GM19328 (cell line): ENCODE measurements at regions not wholly inside any gene's neighbourhood (a gene's known extent, or its start where the extent isn't known, plus 50 kb on each side); places are given as distances from the start of the nearest gene placed in this dataset.

Experiments used
- ATAC-seq: cut with Tn5 transposase; IDR thresholded peaks from one replicate; pipeline ENCODE4 v1.9.1; 2021; ENCODE audit warnings: mild to moderate bottlenecking, moderate library complexity; ENCODE audit not compliant: unreplicated experiment

DNA sequence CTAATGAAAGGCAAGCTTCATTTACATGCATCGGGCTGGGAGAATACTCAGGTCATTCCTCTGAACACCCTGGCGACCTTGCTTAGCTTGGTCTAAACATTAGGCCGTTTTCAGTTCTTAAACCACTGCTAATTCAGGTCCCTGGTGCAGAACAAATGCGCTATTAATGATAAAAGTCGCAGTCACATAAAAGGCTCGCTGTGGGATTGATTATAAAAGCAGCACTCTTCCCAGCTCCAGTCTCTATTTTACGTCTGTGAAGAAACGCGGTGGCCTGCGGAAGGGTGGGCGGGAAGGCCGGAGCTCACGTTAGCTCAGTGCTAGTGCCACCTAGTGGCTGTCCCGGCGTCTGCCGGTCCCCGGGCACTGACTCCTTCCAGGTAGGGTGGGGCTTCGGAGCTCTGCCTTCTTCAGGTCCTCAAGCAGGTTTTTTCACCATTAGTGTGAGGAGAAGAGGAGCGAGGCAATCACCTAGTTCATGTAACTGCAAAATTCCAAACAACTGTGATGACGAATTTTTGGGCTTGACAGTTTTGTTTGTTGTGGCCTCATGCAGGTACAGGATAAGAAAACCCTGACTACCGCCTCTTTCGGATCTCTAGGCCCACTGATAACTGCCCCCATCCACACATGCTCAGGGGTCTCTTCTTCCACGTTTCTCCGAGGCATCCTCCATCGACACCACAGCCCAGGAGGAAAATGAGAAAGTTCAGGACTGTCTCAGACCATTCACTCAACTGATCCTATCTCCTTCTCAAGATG lies 66.5 kb upstream of the CLMP start:
- ATAC-seq: peak; percentile 68

GRCh38 chr11:123260511-123261211 lies 65.6 kb upstream of the CLMP start:
- ATAC-seq: no peak

DNA sequence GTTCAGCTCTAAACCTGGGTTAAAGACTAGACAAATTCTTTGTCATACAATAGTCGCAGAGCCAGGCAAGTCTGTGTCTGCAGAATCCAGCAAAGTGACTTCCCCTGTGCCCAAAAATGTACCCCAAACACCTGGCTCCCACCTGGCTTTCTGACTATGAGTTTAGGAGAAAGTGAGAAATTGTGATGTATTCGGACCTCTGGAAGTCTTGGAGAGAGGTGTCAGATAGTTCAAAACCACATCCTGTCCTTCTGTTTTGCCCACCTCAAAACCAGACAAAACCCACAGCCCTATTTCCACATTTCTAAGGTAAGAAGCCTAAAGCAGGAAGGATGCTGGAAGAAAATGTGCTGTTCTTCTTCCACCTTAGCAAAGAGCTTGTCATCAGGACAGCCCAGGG lies 63.8 kb upstream of the CLMP start:
- ATAC-seq: no peak

- no peak for ATAC-seq
Measured at GRCh38 chr11:123257370-123257769, 62.3 kb upstream of the CLMP start.

DNA sequence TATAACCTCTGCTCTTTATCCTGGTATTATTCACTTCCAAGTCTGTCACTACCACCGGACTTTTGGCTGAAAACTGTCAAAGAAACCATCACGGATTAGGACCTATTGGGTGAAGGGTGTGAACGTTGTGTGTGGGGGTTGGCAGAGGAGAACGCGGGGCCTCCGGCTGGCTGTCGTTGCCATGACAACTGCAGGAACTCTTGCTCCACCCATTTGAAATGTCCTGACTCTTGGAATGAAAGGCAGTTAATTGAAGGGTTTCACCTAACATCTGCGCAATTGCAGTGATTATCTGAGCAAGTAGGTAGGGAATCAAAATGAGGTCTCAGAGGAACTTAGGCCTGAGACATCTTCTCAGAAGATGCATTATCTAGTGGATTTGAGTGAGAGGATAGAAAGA lies 60.9 kb upstream of the CLMP start:
- ATAC-seq: no peak

DNA sequence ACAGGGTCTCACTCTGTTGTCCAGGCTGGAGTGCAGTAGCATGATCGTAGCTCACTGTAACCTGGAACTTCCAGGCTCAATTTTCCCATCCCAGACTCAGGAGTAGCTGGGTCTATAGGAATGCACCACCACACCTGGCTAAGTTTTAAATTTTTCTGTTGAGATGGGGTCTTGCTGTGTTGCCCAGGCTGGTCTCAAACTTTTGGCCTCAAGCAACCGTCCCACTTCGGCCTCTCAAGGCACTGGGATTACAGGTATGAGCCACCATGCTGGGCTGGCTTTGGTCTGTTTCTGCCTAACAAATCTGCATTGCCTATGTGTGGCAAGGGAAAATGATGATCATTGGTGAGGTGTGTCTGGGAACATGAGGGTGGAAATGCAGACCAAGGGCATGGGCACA lies 59.3 kb upstream of the CLMP start:
- ATAC-seq: no peak

- no peak for ATAC-seq
Measured at GRCh38 chr11:123253911-123254310, 58.9 kb upstream of the CLMP start.

DNA sequence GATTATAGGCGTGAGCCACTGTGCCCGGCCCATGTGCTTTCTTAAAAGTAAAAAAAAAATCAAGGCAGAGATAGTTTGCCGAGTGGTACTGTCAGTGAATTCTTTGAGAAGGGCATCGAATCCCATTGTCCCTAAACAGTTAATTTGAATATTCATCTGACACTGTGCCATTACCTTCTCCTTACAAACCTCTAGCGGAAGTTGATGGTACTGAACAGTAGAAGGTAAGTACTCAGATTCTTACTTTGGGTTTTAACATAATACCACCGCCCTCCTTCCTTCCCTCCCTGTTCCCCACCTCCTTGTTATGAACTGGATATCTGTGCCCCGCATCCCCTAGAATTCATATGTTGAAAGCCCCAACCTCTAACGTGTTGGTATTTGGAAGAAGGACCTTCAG lies 58.2 kb upstream of the CLMP start:
- ATAC-seq: no peak

- no peak for ATAC-seq
Measured at GRCh38 chr11:123251657-123252344, 56.8 kb upstream of the CLMP start.

DNA sequence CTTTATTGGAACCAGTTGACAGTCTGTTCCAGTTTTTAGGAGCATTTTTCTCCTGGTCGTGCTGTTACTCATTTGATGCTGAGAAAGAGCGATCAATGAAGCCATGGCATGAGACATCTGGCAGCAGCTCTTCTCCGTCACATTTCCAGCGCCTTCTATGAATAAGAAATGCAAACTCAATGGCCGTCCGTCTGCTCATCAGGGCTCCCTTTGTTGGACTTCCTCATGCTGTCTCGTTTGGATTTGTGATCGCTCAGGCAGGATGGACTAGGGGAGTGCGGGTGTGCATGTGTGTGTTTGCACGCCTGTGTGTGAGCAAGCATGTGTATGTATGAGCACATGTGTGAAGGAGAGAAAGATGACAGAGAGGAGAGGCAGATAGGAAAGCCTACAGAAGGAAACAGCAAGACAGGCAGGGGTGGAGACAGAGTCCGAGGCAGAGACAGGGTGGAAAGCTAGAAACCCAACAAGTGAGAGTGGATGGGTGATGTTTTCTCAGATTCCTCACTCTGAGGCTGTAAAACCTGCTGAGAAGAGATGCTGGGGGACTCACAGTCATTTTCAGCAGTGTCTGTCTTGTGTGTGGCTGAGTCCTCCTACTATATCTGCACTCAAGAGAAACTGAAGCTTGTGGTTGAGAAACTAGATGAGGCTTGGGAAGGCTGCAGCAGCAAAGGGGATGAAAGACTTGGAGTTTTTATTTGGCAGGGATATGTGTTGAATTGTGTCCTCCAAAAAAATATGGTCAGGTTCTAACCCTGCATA lies 56.0 kb upstream of the CLMP start:
- ATAC-seq: no peak

GRCh38 chr11:123249354-123249753 lies 54.3 kb upstream of the CLMP start:
- ATAC-seq: no peak

DNA sequence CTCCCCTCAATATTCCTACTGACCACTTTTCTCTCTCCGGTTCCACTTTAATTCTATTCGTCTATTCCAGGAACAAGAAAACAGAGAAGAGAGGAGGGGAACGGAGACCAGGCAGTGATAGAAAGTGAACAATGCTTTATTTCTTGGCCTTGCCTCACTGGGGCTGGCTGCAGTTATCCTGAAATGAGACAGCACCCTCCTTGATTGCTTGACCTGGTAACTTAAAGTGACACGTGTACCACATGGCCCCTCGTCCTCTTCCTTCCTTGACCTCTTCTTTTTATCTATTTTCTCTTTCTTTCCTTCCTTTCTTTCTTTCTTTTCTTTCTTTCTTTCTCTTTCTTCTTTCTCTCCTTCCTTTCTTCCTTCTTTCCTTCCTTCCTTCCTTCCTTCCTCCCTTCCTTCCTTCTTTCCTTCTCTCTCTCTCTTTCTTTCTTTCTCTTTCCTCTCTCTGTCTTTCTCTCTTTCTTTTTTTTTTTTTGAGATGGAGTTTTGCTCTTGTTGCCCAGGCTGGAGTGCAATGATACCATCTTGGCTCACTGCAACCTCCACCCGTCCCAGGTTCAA lies 52.8 kb upstream of the CLMP start:
- ATAC-seq: no peak

DNA sequence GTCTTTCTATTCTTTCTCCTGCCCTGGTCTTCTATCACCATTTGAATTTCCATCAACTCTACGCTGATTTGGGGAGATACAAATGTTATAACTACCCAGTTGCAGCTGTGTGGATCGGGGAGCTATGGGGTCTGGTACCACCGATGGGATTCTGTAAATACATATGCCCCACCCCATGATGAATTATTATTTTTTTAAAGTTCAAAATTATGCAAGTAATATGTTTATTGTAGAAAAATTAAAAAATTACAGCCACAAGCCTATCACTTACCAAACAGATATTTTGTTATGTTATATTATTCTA lies 52.4 kb upstream of the CLMP start:
- no peak for ATAC-seq

GRCh38 chr11:123246749-123247495 lies 51.9 kb upstream of the CLMP start:
- ATAC-seq: peak; percentile 72

GRCh38 chr11:123245567-123245966 lies 50.5 kb upstream of the CLMP start:
- no peak for ATAC-seq
